ENCODE measurements at regions not wholly inside any gene's neighbourhood (a gene's known extent, or its start where the extent isn't known, plus 50 kb on each side); places are given as distances from the start of the nearest gene placed in this dataset.
"Not testable (repeated sequence)": the region's sequence is repeated elsewhere in the genome, so short reads cannot be mapped to it uniquely, and the experiment has no call there.

GRCh38 chr4:26217961-26218676 is 102.7 kb upstream of the RBPJ start:
- FAIRE-seq = no peak

GRCh38 chr4:26218677-26219605 is 101.9 kb upstream of the RBPJ start:
- no peak for FAIRE-seq

GRCh38 chr4:26220696-26221095 is 100.1 kb upstream of the RBPJ start:
- FAIRE-seq = no peak

GRCh38 chr4:26223155-26223554 is 97.7 kb upstream of the RBPJ start:
- no peak for FAIRE-seq

GRCh38 chr4:26226629-26227376 is 94.0 kb upstream of the RBPJ start:
- FAIRE-seq = no peak

GRCh38 chr4:26227601-26228229 is 93.1 kb upstream of the RBPJ start:
- no peak for FAIRE-seq

GRCh38 chr4:26228883-26229282 is 91.9 kb upstream of the RBPJ start:
- FAIRE-seq = no peak

GRCh38 chr4:26229974-26230373 is 90.8 kb upstream of the RBPJ start:
- FAIRE-seq = no peak

GRCh38 chr4:26233350-26233749 is 87.5 kb upstream of the RBPJ start:
- FAIRE-seq = no peak

GRCh38 chr4:26235500-26235899 is 85.3 kb upstream of the RBPJ start:
- no peak for FAIRE-seq

GRCh38 chr4:26237916-26238315 is 82.9 kb upstream of the RBPJ start:
- FAIRE-seq = no peak

GRCh38 chr4:26238426-26238777 is 82.4 kb upstream of the RBPJ start:
- no peak for FAIRE-seq

GRCh38 chr4:26238778-26239679 is 81.8 kb upstream of the RBPJ start:
- no peak for FAIRE-seq

- FAIRE-seq = no peak
Observed at GRCh38 chr4:26239801-26240200, 81.0 kb upstream of the RBPJ start.

- FAIRE-seq = no peak
Observed at GRCh38 chr4:26241179-26241578, 79.6 kb upstream of the RBPJ start.

- no peak for FAIRE-seq
Observed at GRCh38 chr4:26242451-26242850, 78.4 kb upstream of the RBPJ start.

- not testable (repeated sequence) for FAIRE-seq
Observed at GRCh38 chr4:26244138-26244537, 76.7 kb upstream of the RBPJ start.

GRCh38 chr4:26248647-26249046 is 72.2 kb upstream of the RBPJ start:
- FAIRE-seq = no peak

- no peak for FAIRE-seq
Observed at GRCh38 chr4:26252349-26253025, 68.3 kb upstream of the RBPJ start.

GRCh38 chr4:26253968-26254367 is 66.8 kb upstream of the RBPJ start:
- no peak for FAIRE-seq

- no peak for FAIRE-seq
Observed at GRCh38 chr4:26255989-26256388, 64.8 kb upstream of the RBPJ start.

All from islet of Langerhans (tissue), 1 donor.